LNCaP clone FGC (cell line): ENCODE measurements at regions not wholly inside any gene's neighbourhood (a gene's known extent, or its start where the extent isn't known, plus 50 kb on each side); places are given as distances from the start of the nearest gene placed in this dataset.
"Not testable (repeated sequence)": the region's sequence is repeated elsewhere in the genome, so short reads cannot be mapped to it uniquely, and the experiment has no call there.

Experiments
- DNase-seq: peaks from one replicate; pipeline ENCODE4 v3.0.0-alpha.2; 2011; ENCODE audit warnings: low read depth
- H3K4me3 ChIP-seq: 2 replicates; pipeline ENCODE4 v1.5.1; 2011; ENCODE audit warnings: mild to moderate bottlenecking, low read depth, low read length, control low read depth
- CTCF ChIP-seq: IDR thresholded peaks from 2 replicates; pipeline ENCODE4 v1.5.1; 2012; ENCODE audit warnings: mild to moderate bottlenecking; ENCODE audit not compliant: control insufficient read depth, insufficient read depth; ENCODE audit errors: extremely low read depth

- DNase-seq, H3K4me3 ChIP-seq: not testable (repeated sequence)
Measured at GRCh38 chrX:89539150-89539549, 382.6 kb upstream of the TGIF2LX start.

- not testable (repeated sequence) for DNase-seq, H3K4me3 ChIP-seq
Measured at GRCh38 chrX:89557146-89557545, 364.6 kb upstream of the TGIF2LX start.

- DNase-seq, H3K4me3 ChIP-seq: not testable (repeated sequence)
Measured at GRCh38 chrX:89562079-89562478, 359.6 kb upstream of the TGIF2LX start.

GRCh38 chrX:89563107-89563506, 358.6 kb upstream of the TGIF2LX start:
- H3K4me3 ChIP-seq: not testable (repeated sequence)

GRCh38 chrX:89567787-89568186, 353.9 kb upstream of the TGIF2LX start:
- H3K4me3 ChIP-seq, DNase-seq: not testable (repeated sequence)

More at GRCh38 chrX:89563107-89563506, 358.6 kb upstream of the TGIF2LX start:
- DNase-seq: not testable (repeated sequence)

GRCh38 chrX:89581868-89582267, 339.8 kb upstream of the TGIF2LX start:
- not testable (repeated sequence) for DNase-seq, H3K4me3 ChIP-seq

- not testable (repeated sequence) for DNase-seq
Measured at GRCh38 chrX:89631858-89632257, 289.9 kb upstream of the TGIF2LX start.

GRCh38 chrX:89635887-89636286, 285.8 kb upstream of the TGIF2LX start:
- not testable (repeated sequence) for DNase-seq, H3K4me3 ChIP-seq

More at GRCh38 chrX:89631858-89632257, 289.9 kb upstream of the TGIF2LX start:
- H3K4me3 ChIP-seq: not testable (repeated sequence)

GRCh38 chrX:89658662-89659061, 263.0 kb upstream of the TGIF2LX start:
- DNase-seq, H3K4me3 ChIP-seq: not testable (repeated sequence)

- H3K4me3 ChIP-seq, DNase-seq: not testable (repeated sequence)
Measured at GRCh38 chrX:89706481-89706880, 215.2 kb upstream of the TGIF2LX start.

GRCh38 chrX:89707363-89707927, 214.3 kb upstream of the TGIF2LX start:
- H3K4me3 ChIP-seq, DNase-seq: not testable (repeated sequence)

- not testable (repeated sequence) for DNase-seq, H3K4me3 ChIP-seq
Measured at GRCh38 chrX:89734367-89734766, 187.3 kb upstream of the TGIF2LX start.

- H3K4me3 ChIP-seq, DNase-seq: not testable (repeated sequence)
Measured at GRCh38 chrX:89756466-89756865, 165.2 kb upstream of the TGIF2LX start.

GRCh38 chrX:89757767-89758166, 163.9 kb upstream of the TGIF2LX start:
- not testable (repeated sequence) for H3K4me3 ChIP-seq, DNase-seq
- TF ChIP-seq CTCF: peak; percentile 30; the same call in 1 of the 2 replicates

GRCh38 chrX:89759076-89759685, 162.5 kb upstream of the TGIF2LX start:
- DNase-seq, H3K4me3 ChIP-seq: not testable (repeated sequence)

- not testable (repeated sequence) for DNase-seq, H3K4me3 ChIP-seq
Measured at GRCh38 chrX:89771639-89772038, 150.1 kb upstream of the TGIF2LX start.

GRCh38 chrX:89811440-89811839, 110.3 kb upstream of the TGIF2LX start:
- not testable (repeated sequence) for H3K4me3 ChIP-seq, DNase-seq

GRCh38 chrX:89839723-89840122, 82.0 kb upstream of the TGIF2LX start:
- not testable (repeated sequence) for DNase-seq, H3K4me3 ChIP-seq
